H1 (cell line): ENCODE measurements at regions not wholly inside any gene's neighbourhood (a gene's known extent, or its start where the extent isn't known, plus 50 kb on each side); places are given as distances from the start of the nearest gene placed in this dataset.

Source experiments
- CTCF ChIA-PET: fragments of 300-600 bp; sonication (Branson Sonifier 250); formaldehyde crosslinking; loops from one replicate; lab custom pipeline; 2021; ENCODE audit not compliant: partially characterized antibody; lab: Charles Lee
- POLR2A ChIA-PET: fragments of 300-600 bp; sonication (Branson Sonifier 250); formaldehyde crosslinking; loops from one replicate; lab custom pipeline; 2021; ENCODE audit warnings: inconsistent platforms; ENCODE audit not compliant: partially characterized antibody; lab: Charles Lee
- DNase-seq, 2 experiments: peaks; one replicate each; pipeline versions ENCODE4 v3.0.0 to v3.0.0-alpha.2; 2010 to 2022; ENCODE audit warnings: low spot score in 2 of 2, low read depth in 1 of 2, mixed read lengths in 1 of 2
- FAIRE-seq: peaks from 2 replicates; lab custom pipeline; 2011; peaks lifted over from hg19 to GRCh38; lab: Jason Lieb, UNC
- H2AFZ ChIP-seq: 2 replicates; pipeline ENCODE4 v1.8.1; 2012; ENCODE audit warnings: low read length, inconsistent platforms
- H2AK5ac ChIP-seq: 2 replicates; pipeline ENCODE4 v1.6.1; 2013; ENCODE audit warnings: low read depth, low read length
- H2BK120ac ChIP-seq: replicated peaks from 2 replicates; pipeline ENCODE3; 2013; ENCODE audit warnings: low read depth, low read length, inconsistent platforms
- H2BK12ac ChIP-seq: 2 replicates; pipeline ENCODE4 v1.6.1; 2013; ENCODE audit warnings: low read depth, low read length
- H2BK15ac ChIP-seq: 2 replicates; pipeline ENCODE4 v1.6.1; 2013; ENCODE audit warnings: low read length
- H2BK20ac ChIP-seq: 2 replicates; pipeline ENCODE4 v1.6.1; 2013; ENCODE audit warnings: low read length
- H2BK5ac ChIP-seq: 2 replicates; pipeline ENCODE4 v1.6.1; 2013; ENCODE audit warnings: low read depth, low read length
- H3K14ac ChIP-seq: 2 replicates; pipeline ENCODE4 v1.6.1; 2013; ENCODE audit warnings: inconsistent platforms; ENCODE audit not compliant: insufficient read length
- H3K18ac ChIP-seq: 2 replicates; pipeline ENCODE4 v1.6.1; 2013; ENCODE audit warnings: low read length; ENCODE audit errors: extremely low read depth
- H3K23ac ChIP-seq: 2 replicates; pipeline ENCODE4 v1.6.1; 2013; ENCODE audit warnings: inconsistent platforms; ENCODE audit not compliant: insufficient read length
- H3K23me2 ChIP-seq: 2 replicates; pipeline ENCODE4 v1.6.1; 2013; ENCODE audit warnings: low read depth, low read length
- H3K27ac ChIP-seq: 2 replicates; pipeline ENCODE4 v1.6.1; 2011; ENCODE audit warnings: low read depth, low read length, inconsistent platforms
- H3K27me3 ChIP-seq, 4 experiments: replicated peaks in 1 of 4; 1 replicate in 1 of 4; 2 replicates in 3 of 4; pipeline versions ENCODE4 v1.6.1 to v1.8.1; 2011 to 2013; ENCODE audit warnings: low read length in 3 of 4, mild to moderate bottlenecking in 3 of 4, inconsistent platforms in 2 of 4, mixed read lengths in 2 of 4, moderate library complexity in 1 of 4; ENCODE audit not compliant: control insufficient read depth in 3 of 4, insufficient read depth in 3 of 4; ENCODE audit errors: extremely low read depth in 1 of 4
- H3K36me3 ChIP-seq, 4 experiments: 2 replicates each; pipeline versions ENCODE4 v1.6.1 to v1.8.1; 2011 to 2013; ENCODE audit warnings: mild to moderate bottlenecking in 4 of 4, low read length in 3 of 4, moderate library complexity in 2 of 4, control low read depth in 1 of 4, inconsistent platforms in 1 of 4; ENCODE audit not compliant: insufficient read depth in 4 of 4, control insufficient read depth in 2 of 4
- H3K4ac ChIP-seq: replicated peaks from 2 replicates; pipeline ENCODE3; 2013; ENCODE audit warnings: low read length, low read depth, mixed read lengths, inconsistent platforms; ENCODE audit not compliant: insufficient read length
- H3K4me1 ChIP-seq, 4 experiments: replicated peaks in 1 of 4; 1 replicate in 1 of 4; 2 replicates in 3 of 4; pipeline versions ENCODE4 v1.6.1 to v1.8.1; 2011 to 2013; ENCODE audit warnings: low read length in 3 of 4, inconsistent platforms in 2 of 4, mixed read lengths in 1 of 4; ENCODE audit not compliant: insufficient read depth in 4 of 4, control insufficient read depth in 3 of 4
- H3K4me2 ChIP-seq, 2 experiments: 2 replicates each; pipeline versions ENCODE4 v1.6.1 to v1.8.1; 2011 to 2013; ENCODE audit warnings: low read depth in 2 of 2, low read length in 2 of 2, control low read depth in 1 of 2, inconsistent platforms in 1 of 2, mild to moderate bottlenecking in 1 of 2; ENCODE audit not compliant: insufficient read depth in 1 of 2
- H3K4me3 ChIP-seq, 4 experiments: fragments of 200-600, 300-600 bp in 1 of 4; sonication (generic), shearing (Covaris generic), sonication (Bioruptor Twin) in 1 of 4; 2 replicates each; pipeline versions ENCODE4 v1.5.1 to v1.8.1; 2011 to 2016; ENCODE audit warnings: low read length in 4 of 4, low read depth in 3 of 4, control low read depth in 2 of 4, inconsistent platforms in 2 of 4, mild to moderate bottlenecking in 2 of 4, mixed read lengths in 1 of 4, moderate library complexity in 1 of 4; ENCODE audit not compliant: insufficient read depth in 2 of 4; ENCODE audit errors: extremely low read depth in 1 of 4
- H3K56ac ChIP-seq: replicated peaks from 2 replicates; pipeline ENCODE3; 2013; ENCODE audit warnings: low read depth, mild to moderate bottlenecking, mixed read lengths, low read length, inconsistent platforms; ENCODE audit not compliant: insufficient read length
- H3K79me1 ChIP-seq: 2 replicates; pipeline ENCODE4 v1.6.1; 2013; ENCODE audit warnings: low read depth, low read length, control low read depth
- H3K79me2 ChIP-seq, 2 experiments: 2 replicates each; pipeline versions ENCODE4 v1.6.1 to v1.8.1; 2012 to 2013; ENCODE audit warnings: low read length in 2 of 2, mild to moderate bottlenecking in 2 of 2, inconsistent platforms in 1 of 2; ENCODE audit not compliant: insufficient read depth in 2 of 2, control insufficient read depth in 1 of 2
- H3K9ac ChIP-seq, 4 experiments: replicated peaks in 1 of 4; 1 replicate in 1 of 4; 2 replicates in 3 of 4; pipeline versions ENCODE4 v1.6.1 to v1.8.1; 2011 to 2013; ENCODE audit warnings: low read depth in 3 of 4, low read length in 3 of 4, control low read depth in 2 of 4, mild to moderate bottlenecking in 2 of 4, moderate library complexity in 2 of 4, inconsistent platforms in 1 of 4; ENCODE audit errors: extremely low read depth in 1 of 4
- H3K9me3 ChIP-seq, 2 experiments: 2 replicates each; pipeline versions ENCODE4 v1.6.1 to v1.8.1; 2012 to 2013; ENCODE audit warnings: mild to moderate bottlenecking in 2 of 2, moderate library complexity in 2 of 2, control low read depth in 1 of 2, inconsistent platforms in 1 of 2, low read depth in 1 of 2, low read length in 1 of 2, mixed read lengths in 1 of 2; ENCODE audit not compliant: insufficient read depth in 2 of 2
- H4K20me1 ChIP-seq, 2 experiments: replicated peaks in 1 of 2; 2 replicates each; pipeline versions ENCODE3 to v1.8.1; 2011 to 2013; ENCODE audit warnings: inconsistent platforms in 2 of 2, low read length in 2 of 2, mild to moderate bottlenecking in 1 of 2; ENCODE audit not compliant: insufficient read depth in 2 of 2, control insufficient read depth in 1 of 2
- H4K5ac ChIP-seq: 2 replicates; pipeline ENCODE4 v1.6.1; 2013; ENCODE audit warnings: low read length, low read depth, mixed read lengths, inconsistent platforms; ENCODE audit not compliant: insufficient read length
- H4K8ac ChIP-seq: 2 replicates; pipeline ENCODE4 v1.8.0; 2013; ENCODE audit warnings: mild to moderate bottlenecking, moderate library complexity, low read length, inconsistent platforms; ENCODE audit not compliant: insufficient read depth; ENCODE audit errors: extremely low read depth
- H4K91ac ChIP-seq: replicated peaks from 2 replicates; pipeline ENCODE3; 2013; ENCODE audit warnings: low read length, mixed read lengths, inconsistent platforms; ENCODE audit not compliant: insufficient read length
- CEBPB ChIP-seq: IDR thresholded peaks from 2 replicates; pipeline ENCODE4 v1.6.1; 2012; ENCODE audit warnings: low read depth, low read length
- EGR1 ChIP-seq: IDR thresholded peaks from 2 replicates; pipeline ENCODE4 v1.6.1; 2011; ENCODE audit warnings: low read depth, low read length, borderline replicate concordance
- FOSL1 ChIP-seq: IDR thresholded peaks from 2 replicates; pipeline ENCODE4 v1.6.1; 2011; ENCODE audit warnings: mild to moderate bottlenecking, low read depth, low read length, moderate library complexity; ENCODE audit not compliant: insufficient read depth
- HDAC2 ChIP-seq, 2 experiments: fragments of 300-600 bp in 1 of 2; sonication (generic) in 1 of 2; IDR thresholded peaks; 2 replicates each; pipeline ENCODE4 v1.6.1; 2011 to 2012; ENCODE audit warnings: low read depth in 2 of 2, low read length in 2 of 2, mild to moderate bottlenecking in 2 of 2, moderate library complexity in 2 of 2, borderline replicate concordance in 1 of 2, inconsistent platforms in 1 of 2
- NRF1 ChIP-seq: IDR thresholded peaks from 2 replicates; pipeline ENCODE4 v1.6.1; 2011; ENCODE audit warnings: mild to moderate bottlenecking, low read depth, low read length, improper control_type of control experiment
- POLR2A ChIP-seq, 2 experiments: IDR thresholded peaks; 1 replicate in 1 of 2; 2 replicates in 1 of 2; pipeline ENCODE4 v1.6.1; 2011; ENCODE audit warnings: low read depth in 2 of 2, low read length in 2 of 2, mild to moderate bottlenecking in 2 of 2; ENCODE audit errors: control extremely low read depth in 1 of 2
- SRF ChIP-seq: IDR thresholded peaks from 2 replicates; pipeline ENCODE4 v1.6.1; 2011; ENCODE audit warnings: mild to moderate bottlenecking, low read depth, low read length, moderate library complexity
- SUZ12 ChIP-seq: fragments of 200-600 bp; sonication (generic); IDR thresholded peaks from 2 replicates; pipeline ENCODE4 v1.6.1; 2012; ENCODE audit warnings: mild to moderate bottlenecking, inconsistent platforms, low read length, moderate library complexity, mixed read lengths
- WGBS, 2 experiments: shearing (Covaris generic) in 1 of 2; methylation state at CpG; one replicate each; pipeline versions ENCODE4 v1.1.6 to v1.1.7; 2013 to 2015; ENCODE audit warnings: low lambda C conversion rate in 2 of 2, mixed read lengths in 2 of 2, inconsistent platforms in 1 of 2, low coverage in 1 of 2, missing lambda C conversion rate in 1 of 2; ENCODE audit not compliant: insufficient replicate concordance in 2 of 2, insufficient coverage in 1 of 2, insufficient read length in 1 of 2; ENCODE audit errors: extremely low coverage in 1 of 2, missing lambda C conversion rate in 1 of 2; 5-methylcytosine and 5-hydroxymethylcytosine counted together

GRCh38 chr11:42661942-42662341 lies 649.9 kb upstream of the API5 start:
- Histone ChIP-seq H3K4me3 (no peak overlapping the region), H3K27ac (no peak overlapping the region), H2BK20ac (no peak overlapping the region), H2BK12ac (no peak overlapping the region), H3K9ac (no peak overlapping the region), H3K23me2 (no peaks in the 10 kb centered on the region), H3K9me3 (no peaks in the 10 kb centered on the region), H3K56ac (no peak overlapping the region), H2AK5ac (no peak overlapping the region), H2BK15ac (no peak overlapping the region), H3K18ac (no peak overlapping the region), H3K79me2 (no peaks in the 10 kb centered on the region), H3K4ac (no peak overlapping the region), H3K14ac (no peak overlapping the region), H3K36me3 (no peaks in the 10 kb centered on the region), H2AFZ (no peak overlapping the region), H4K91ac (no peak overlapping the region), H4K5ac (no peak overlapping the region), H3K79me1 (no peaks in the 10 kb centered on the region), H3K27me3 (no peaks in the 10 kb centered on the region), H4K8ac (no peak overlapping the region), H4K20me1 (no peaks in the 10 kb centered on the region), H3K23ac (no peak overlapping the region), H3K4me2 (no peak overlapping the region), H2BK5ac (no peak overlapping the region), H3K4me1 (no peaks in the 10 kb centered on the region), H2BK120ac (no peak overlapping the region)
- FAIRE-seq: no peak
- ChIA-PET POLR2A (no interaction called here), CTCF (no interaction called here)
- no peak for DNase-seq
- WGBS, 2 experiments: 80% methylated on average over 2 of the region's 2 CpGs; no CpG with 5 or more reads in 1 of the 2 experiments
- TF ChIP-seq HDAC2 (IDR thresholded peaks at IDR 0.05; ENCODE audit: borderline replicate concordance in 1 of 2, low read depth in 2 of 2, low read length in 2 of 2) (no peak), POLR2A (IDR thresholded peaks at IDR 0.05; ENCODE audit: control extremely low read depth in 1 of 2, low read depth in 2 of 2, low read length in 2 of 2) (no peak), SUZ12 (no peak), EGR1 (no peak), NRF1 (no peak), FOSL1 (no peak), SRF (no peak), CEBPB (no peak)
